ENCODE measurements at regions not wholly inside any gene's neighbourhood (a gene's known extent, or its start where the extent isn't known, plus 50 kb on each side); places are given as distances from the start of the nearest gene placed in this dataset.

DNA sequence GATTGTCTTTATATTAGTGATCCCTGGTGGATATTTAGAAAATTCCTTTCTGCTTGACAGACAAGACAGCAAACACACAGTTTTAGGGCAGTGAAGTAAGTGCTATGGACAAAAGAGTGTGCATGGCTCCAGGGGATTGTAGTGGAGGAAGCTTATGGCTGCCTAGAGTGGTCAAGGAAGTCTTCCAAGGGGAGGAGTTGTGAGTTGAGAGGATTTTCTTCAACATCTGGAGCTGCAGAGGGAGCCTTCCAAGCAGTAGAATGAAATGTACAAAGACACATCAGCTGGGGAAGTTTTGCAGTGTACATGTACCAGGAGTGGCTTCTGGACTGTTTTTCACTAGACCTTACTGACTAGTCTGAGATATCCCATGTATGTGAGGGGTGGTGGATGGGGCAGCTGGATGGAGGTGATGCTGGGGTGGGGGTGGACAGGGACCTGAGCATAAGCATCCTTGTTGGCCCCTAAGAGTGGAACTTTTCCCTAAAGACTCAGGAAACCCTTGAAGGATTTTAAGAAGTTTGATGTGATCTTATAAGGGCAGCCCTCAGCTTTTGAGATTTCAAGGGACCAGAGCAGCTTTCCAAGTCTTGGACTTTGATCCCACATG is 160.5 kb upstream of the TAPT1 start:
- no peak for TF ChIP-seq EP300 (IDR thresholded peaks at IDR 0.05; ENCODE audit: borderline replicate concordance)
- no peak for TF ChIP-seq EGR1 (IDR thresholded peaks at IDR 0.05)
- no peak for TF ChIP-seq TEAD4 (IDR thresholded peaks at IDR 0.05)
- TF ChIP-seq RAD21 (IDR thresholded peaks at IDR 0.05; ENCODE audit: low read depth): no peak
- no peak for TF ChIP-seq MAX (IDR thresholded peaks at IDR 0.05)
- no peak for TF ChIP-seq NFIC (IDR thresholded peaks at IDR 0.05)
- TF ChIP-seq YY1 (IDR thresholded peaks at IDR 0.05; ENCODE audit: low read depth): no peak
- TF ChIP-seq REST (IDR thresholded peaks at IDR 0.05; ENCODE audit: low read depth): no peak
- TF ChIP-seq CREB1 (IDR thresholded peaks at IDR 0.05; ENCODE audit: low read depth): no peak
- TF ChIP-seq USF1 (IDR thresholded peaks at IDR 0.05): no peak
- no peak for TF ChIP-seq ZBTB7A (IDR thresholded peaks at IDR 0.05; ENCODE audit: low read depth)
- no peak for TF ChIP-seq CEBPB (IDR thresholded peaks at IDR 0.05)
- no peak for TF ChIP-seq TCF12 (IDR thresholded peaks at IDR 0.05; ENCODE audit: low read depth)

DNA sequence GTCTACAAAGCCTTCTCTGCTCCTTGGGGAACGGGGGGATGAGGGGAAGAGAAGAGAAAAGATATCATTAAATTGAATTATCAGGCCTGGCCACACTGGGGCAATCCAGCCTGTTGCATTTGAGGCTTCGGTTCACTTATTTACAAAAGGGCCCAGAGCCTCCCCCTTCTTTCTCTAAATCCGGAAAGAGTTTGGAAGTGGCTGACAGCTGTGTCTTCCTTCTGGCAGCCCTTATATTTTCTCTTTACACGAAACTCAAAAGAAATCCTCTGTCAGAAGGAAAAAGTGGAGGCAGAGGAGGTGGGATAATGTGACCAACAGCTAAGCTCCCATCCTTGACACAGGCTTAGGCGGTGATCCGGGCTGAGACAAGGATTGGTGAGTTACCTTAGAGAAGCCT is 158.3 kb upstream of the TAPT1 start:
- no peak for TF ChIP-seq ZBTB7A (IDR thresholded peaks at IDR 0.05; ENCODE audit: low read depth)
- no peak for TF ChIP-seq EGR1 (IDR thresholded peaks at IDR 0.05)
- TF ChIP-seq RAD21 (IDR thresholded peaks at IDR 0.05; ENCODE audit: low read depth): no peak
- TF ChIP-seq USF1 (IDR thresholded peaks at IDR 0.05): no peak
- no peak for TF ChIP-seq EP300 (IDR thresholded peaks at IDR 0.05; ENCODE audit: borderline replicate concordance)
- TF ChIP-seq MAX (IDR thresholded peaks at IDR 0.05): no peak
- TF ChIP-seq YY1 (IDR thresholded peaks at IDR 0.05; ENCODE audit: low read depth): no peak
- TF ChIP-seq CEBPB (IDR thresholded peaks at IDR 0.05): no peak
- TF ChIP-seq NFIC (IDR thresholded peaks at IDR 0.05): no peak
- no peak for TF ChIP-seq TCF12 (IDR thresholded peaks at IDR 0.05; ENCODE audit: low read depth)
- TF ChIP-seq FOXM1 (IDR thresholded peaks at IDR 0.05; ENCODE audit: borderline replicate concordance, low read depth): no peak
- TF ChIP-seq CREB1 (IDR thresholded peaks at IDR 0.05; ENCODE audit: low read depth): no peak
- TF ChIP-seq TEAD4 (IDR thresholded peaks at IDR 0.05): no peak
- TF ChIP-seq TAF1 (IDR thresholded peaks at IDR 0.05; ENCODE audit: low read depth): no peak
- no peak for TF ChIP-seq REST (IDR thresholded peaks at IDR 0.05; ENCODE audit: low read depth)

DNA sequence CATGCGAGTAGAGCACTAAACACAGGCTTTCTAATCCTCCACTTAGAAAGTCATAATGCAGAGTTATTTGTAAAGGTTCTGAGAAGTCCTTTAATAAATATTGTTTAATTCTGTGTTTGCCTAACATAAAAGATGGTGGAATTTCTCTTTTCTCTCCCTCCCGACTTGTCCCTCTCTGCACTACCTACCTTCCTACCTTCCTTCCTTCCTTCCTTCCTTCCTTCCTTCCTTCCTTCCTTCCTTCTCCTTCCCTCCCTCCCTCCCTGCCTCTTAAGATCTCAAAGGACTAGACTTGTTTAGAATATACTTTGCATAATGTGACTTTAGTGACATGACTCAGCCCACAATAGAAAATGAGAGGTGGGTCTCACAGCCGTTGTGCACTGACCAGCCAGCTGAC is 156.3 kb upstream of the TAPT1 start:
- no peak for TF ChIP-seq CREB1 (IDR thresholded peaks at IDR 0.05; ENCODE audit: low read depth)
- no peak for TF ChIP-seq YY1 (IDR thresholded peaks at IDR 0.05; ENCODE audit: low read depth)
- no peak for TF ChIP-seq USF1 (IDR thresholded peaks at IDR 0.05)
- TF ChIP-seq CEBPB (IDR thresholded peaks at IDR 0.05): no peak
- no peak for TF ChIP-seq TAF1 (IDR thresholded peaks at IDR 0.05; ENCODE audit: low read depth)
- no peak for TF ChIP-seq MAX (IDR thresholded peaks at IDR 0.05)
- TF ChIP-seq EGR1 (IDR thresholded peaks at IDR 0.05): no peak
- TF ChIP-seq ZBTB7A (IDR thresholded peaks at IDR 0.05; ENCODE audit: low read depth): no peak
- TF ChIP-seq EP300 (IDR thresholded peaks at IDR 0.05; ENCODE audit: borderline replicate concordance): no peak
- TF ChIP-seq NFIC (IDR thresholded peaks at IDR 0.05): no peak
- TF ChIP-seq TCF12 (IDR thresholded peaks at IDR 0.05; ENCODE audit: low read depth): no peak
- no peak for TF ChIP-seq TEAD4 (IDR thresholded peaks at IDR 0.05)
- no peak for TF ChIP-seq REST (IDR thresholded peaks at IDR 0.05; ENCODE audit: low read depth)
- no peak for TF ChIP-seq FOXM1 (IDR thresholded peaks at IDR 0.05; ENCODE audit: borderline replicate concordance, low read depth)

Data from Ishikawa (cell line).